ENCODE measurements at regions not wholly inside any gene's neighbourhood (a gene's known extent, or its start where the extent isn't known, plus 50 kb on each side); places are given as distances from the start of the nearest gene placed in this dataset.

DNA sequence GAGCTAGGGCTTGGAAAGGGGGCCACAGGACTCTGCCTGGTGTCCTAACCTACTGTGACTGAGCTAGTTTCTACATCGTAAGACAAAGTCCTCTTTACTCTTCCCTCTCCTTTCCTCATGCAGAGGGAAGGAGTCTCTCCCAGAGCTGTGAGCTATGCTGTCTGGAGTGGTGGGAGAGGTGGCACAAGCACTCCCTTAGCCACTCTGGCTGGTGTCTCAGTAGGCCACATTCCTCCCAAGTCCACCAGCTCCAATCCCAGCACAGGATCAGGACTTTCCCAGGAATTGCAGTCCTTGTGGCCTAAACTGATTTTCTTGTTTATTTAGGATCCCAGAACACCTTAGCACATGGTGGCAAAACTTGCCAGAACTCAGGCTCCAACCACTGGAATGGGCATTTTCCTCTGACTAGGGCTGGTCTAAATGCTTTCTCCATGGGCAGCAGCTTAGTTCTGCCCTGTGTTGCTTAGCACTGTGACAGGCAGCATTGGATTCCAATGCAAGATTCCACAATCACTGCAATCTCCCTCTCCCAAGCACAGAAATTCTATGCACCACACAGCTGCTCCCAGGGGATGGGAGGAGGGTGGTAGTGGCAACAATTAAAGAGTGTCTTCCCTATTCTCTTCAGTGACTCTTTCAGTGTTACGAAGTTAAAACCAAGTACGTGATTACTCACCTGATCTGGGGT lies 733.3 kb downstream of the HACE1 start:
- 92 to 96% methylated on average over 3 of the region's 3 CpGs for WGBS, 2 donors
- H3K4me3 ChIP-seq = no peak overlapping the region
- TF ChIP-seq POLR2AphosphoS5 (IDR thresholded peaks at IDR 0.05) (no peak), EP300 (IDR thresholded peaks at IDR 0.05) (no peak), POLR2A (IDR thresholded peaks at IDR 0.05) (no peak)
- TF ChIP-seq, protein P1, sequence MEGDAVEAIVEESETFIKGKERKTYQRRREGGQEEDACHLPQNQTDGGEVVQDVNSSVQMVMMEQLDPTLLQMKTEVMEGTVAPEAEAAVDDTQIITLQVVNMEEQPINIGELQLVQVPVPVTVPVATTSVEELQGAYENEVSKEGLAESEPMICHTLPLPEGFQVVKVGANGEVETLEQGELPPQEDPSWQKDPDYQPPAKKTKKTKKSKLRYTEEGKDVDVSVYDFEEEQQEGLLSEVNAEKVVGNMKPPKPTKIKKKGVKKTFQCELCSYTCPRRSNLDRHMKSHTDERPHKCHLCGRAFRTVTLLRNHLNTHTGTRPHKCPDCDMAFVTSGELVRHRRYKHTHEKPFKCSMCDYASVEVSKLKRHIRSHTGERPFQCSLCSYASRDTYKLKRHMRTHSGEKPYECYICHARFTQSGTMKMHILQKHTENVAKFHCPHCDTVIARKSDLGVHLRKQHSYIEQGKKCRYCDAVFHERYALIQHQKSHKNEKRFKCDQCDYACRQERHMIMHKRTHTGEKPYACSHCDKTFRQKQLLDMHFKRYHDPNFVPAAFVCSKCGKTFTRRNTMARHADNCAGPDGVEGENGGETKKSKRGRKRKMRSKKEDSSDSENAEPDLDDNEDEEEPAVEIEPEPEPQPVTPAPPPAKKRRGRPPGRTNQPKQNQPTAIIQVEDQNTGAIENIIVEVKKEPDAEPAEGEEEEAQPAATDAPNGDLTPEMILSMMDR (IDR thresholded peaks at IDR 0.05) = no peak
- H3K36me3 ChIP-seq = no peaks in the 10 kb centered on the region
- no peaks in the 10 kb centered on the region for H3K27me3 ChIP-seq
- DNase-seq = no peak
- intact Hi-C loops (cut with DNase I) = no loop called here
- no peaks in the 10 kb centered on the region for H3K4me1 ChIP-seq
- no peaks in the 10 kb centered on the region for H3K9me3 ChIP-seq
- H3K27ac ChIP-seq = no peak overlapping the region

DNA sequence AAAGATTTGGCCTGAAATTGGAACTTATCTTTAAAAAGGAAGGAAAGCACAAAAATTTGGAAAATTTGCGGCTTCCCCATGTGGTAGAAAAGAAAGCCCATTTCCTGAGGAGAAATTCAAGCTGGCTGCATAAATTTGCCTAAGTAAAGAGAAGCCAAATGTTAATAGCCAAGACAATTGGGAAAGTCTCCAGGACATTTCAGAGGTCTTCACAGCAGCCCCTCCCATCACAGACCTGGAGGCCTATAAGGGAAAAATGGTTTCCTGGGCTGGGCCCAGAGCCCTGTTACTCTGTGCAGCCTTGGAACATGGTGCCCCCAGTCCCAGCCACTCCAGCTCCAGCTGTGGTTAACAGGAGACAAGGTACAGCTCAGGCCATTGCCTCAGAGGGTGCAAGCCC lies 736.5 kb downstream of the HACE1 start:
- WGBS, 2 donors = 84 to 86% methylated on average over 1 of the region's 1 CpG
- intact Hi-C loops (cut with DNase I) = no loop called here

DNA sequence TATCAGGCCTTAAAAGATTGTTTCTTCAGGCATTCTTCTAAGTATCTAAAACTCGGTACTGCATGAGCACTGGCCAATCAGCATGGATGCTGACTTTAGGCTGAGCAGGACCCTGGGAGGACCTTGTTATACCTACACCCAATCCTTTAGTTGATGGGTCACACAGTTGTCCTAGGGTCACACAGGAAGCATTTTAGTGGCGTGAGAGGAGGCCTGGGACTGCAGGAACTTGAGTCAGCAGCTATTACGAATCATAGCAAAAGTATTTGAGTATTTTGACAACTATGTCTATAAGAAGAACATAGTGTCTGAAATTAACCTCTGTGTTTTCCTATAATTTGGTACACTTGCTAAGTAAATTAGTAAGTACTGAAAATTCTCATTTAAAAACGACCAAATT lies 741.4 kb downstream of the HACE1 start:
- no peak overlapping the region for H3K4me3 ChIP-seq
- no peak overlapping the region for H3K27ac ChIP-seq
- no peaks in the 10 kb centered on the region for H3K36me3 ChIP-seq
- no peaks in the 10 kb centered on the region for H3K27me3 ChIP-seq
- H3K9me3 ChIP-seq = no peaks in the 10 kb centered on the region
- 52 to 64% methylated on average over 4 of the region's 4 CpGs for WGBS, 2 donors
- intact Hi-C loops (cut with DNase I) = no loop called here
- TF ChIP-seq EP300 (IDR thresholded peaks at IDR 0.05) (no peak), POLR2AphosphoS5 (IDR thresholded peaks at IDR 0.05) (no peak), POLR2A (IDR thresholded peaks at IDR 0.05) (no peak)
- TF ChIP-seq, protein P1 (IDR thresholded peaks at IDR 0.05) = no peak
- no peaks in the 10 kb centered on the region for H3K4me1 ChIP-seq
- DNase-seq = no peak

More for the DNA sequence above, 736.5 kb downstream of the HACE1 start:
- TF ChIP-seq POLR2A (IDR thresholded peaks at IDR 0.05) (no peak), POLR2AphosphoS5 (IDR thresholded peaks at IDR 0.05) (no peak), EP300 (IDR thresholded peaks at IDR 0.05) (no peak)
- TF ChIP-seq, protein P1 (IDR thresholded peaks at IDR 0.05) = no peak
- no peak for DNase-seq
- Histone ChIP-seq H3K27me3 (no peaks in the 10 kb centered on the region), H3K36me3 (no peaks in the 10 kb centered on the region), H3K4me1 (no peaks in the 10 kb centered on the region), H3K9me3 (no peaks in the 10 kb centered on the region), H3K4me3 (no peak overlapping the region), H3K27ac (no peak overlapping the region)

DNA sequence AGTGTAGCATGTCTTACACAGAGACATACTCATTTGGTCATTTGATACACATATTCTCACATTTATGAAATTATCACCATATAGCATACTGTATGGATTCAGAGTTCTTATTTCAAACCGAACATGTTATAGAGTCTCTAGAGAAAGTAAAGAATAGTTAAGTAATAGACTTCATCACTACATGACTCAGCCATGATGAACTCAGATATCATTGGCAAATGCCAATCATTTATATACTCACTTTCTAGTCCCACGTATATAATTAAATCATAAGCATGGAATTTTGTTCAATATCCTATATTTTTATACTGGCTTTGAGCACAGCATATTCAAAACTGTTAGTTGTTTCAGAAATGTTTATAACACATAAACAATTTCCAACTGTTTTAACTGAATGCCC lies 749.9 kb downstream of the HACE1 start:
- DNase-seq = no peak
- no peak overlapping the region for H3K27ac ChIP-seq
- no peaks in the 10 kb centered on the region for H3K27me3 ChIP-seq
- intact Hi-C loops (cut with DNase I) = no loop called here
- TF ChIP-seq POLR2A (IDR thresholded peaks at IDR 0.05) = no peak
- no peak for TF ChIP-seq EP300 (IDR thresholded peaks at IDR 0.05)
- no peak for TF ChIP-seq POLR2AphosphoS5 (IDR thresholded peaks at IDR 0.05)
- TF ChIP-seq, protein P1 (IDR thresholded peaks at IDR 0.05) = no peak
- 85 to 87% methylated on average over 2 of the region's 2 CpGs for WGBS, 2 donors
- H3K9me3 ChIP-seq = no peaks in the 10 kb centered on the region
- no peak overlapping the region for H3K4me3 ChIP-seq
- no peaks in the 10 kb centered on the region for H3K4me1 ChIP-seq
- H3K36me3 ChIP-seq = no peaks in the 10 kb centered on the region

DNA sequence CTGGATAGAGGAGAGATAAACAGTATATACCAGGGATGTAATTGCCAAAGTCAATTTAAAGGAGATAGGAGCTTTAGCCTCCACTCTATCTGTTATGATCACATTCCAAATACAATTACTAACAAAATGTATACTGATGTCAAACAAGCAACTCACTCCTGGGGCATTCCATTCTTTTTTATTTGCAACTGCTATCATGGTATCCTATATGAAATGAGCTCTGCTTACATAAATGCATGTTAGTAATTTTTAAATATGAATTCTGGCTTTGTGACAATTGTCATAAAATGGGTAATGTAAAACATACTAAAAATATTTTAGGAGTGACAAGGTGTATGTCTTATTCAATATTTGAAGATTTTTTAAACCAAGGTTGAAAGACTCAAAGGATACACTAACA lies 751.1 kb downstream of the HACE1 start:
- Histone ChIP-seq H3K9me3 (no peaks in the 10 kb centered on the region), H3K4me1 (no peaks in the 10 kb centered on the region), H3K27me3 (no peaks in the 10 kb centered on the region), H3K27ac (no peak overlapping the region), H3K36me3 (no peaks in the 10 kb centered on the region), H3K4me3 (no peak overlapping the region)
- no peak for DNase-seq
- intact Hi-C loops (cut with DNase I) = no loop called here
- TF ChIP-seq POLR2AphosphoS5 (IDR thresholded peaks at IDR 0.05) (no peak), EP300 (IDR thresholded peaks at IDR 0.05) (no peak), POLR2A (IDR thresholded peaks at IDR 0.05) (no peak)
- TF ChIP-seq, protein P1 (IDR thresholded peaks at IDR 0.05) = no peak
